Osteoblast (primary cell): ENCODE measurements at regions not wholly inside any gene's neighbourhood (a gene's known extent, or its start where the extent isn't known, plus 50 kb on each side); places are given as distances from the start of the nearest gene placed in this dataset.
A peak's percentile ranks its signal among the peaks of the same experiment; 100 is the strongest.

Experiments used
- DNase-seq: peaks from one replicate; pipeline ENCODE4 v3.0.0; 2011; ENCODE audit warnings: low spot score, mixed read lengths; ENCODE audit not compliant: insufficient read length; ENCODE audit errors: missing footprints
- H2AFZ ChIP-seq: 2 replicates; pipeline ENCODE4 v1.6.0; 2011; ENCODE audit warnings: mild to moderate bottlenecking, low read length
- H3K27ac ChIP-seq: 2 replicates; pipeline ENCODE4 v1.5.1; 2011; ENCODE audit warnings: mild to moderate bottlenecking, low read depth, low read length, moderate library complexity
- H3K27me3 ChIP-seq: 2 replicates; pipeline ENCODE4 v1.6.0; 2012; ENCODE audit warnings: mild to moderate bottlenecking, control low read depth, inconsistent platforms, low read length, moderate library complexity; ENCODE audit not compliant: insufficient read depth
- H3K36me3 ChIP-seq: 2 replicates; pipeline ENCODE4 v1.5.1; 2011; ENCODE audit warnings: mild to moderate bottlenecking, low read length, control low read depth, moderate library complexity; ENCODE audit not compliant: insufficient read depth
- H3K4me1 ChIP-seq: 2 replicates; pipeline ENCODE4 v1.5.1; 2011; ENCODE audit warnings: mild to moderate bottlenecking, low read length, control low read depth, moderate library complexity; ENCODE audit not compliant: insufficient read depth
- H3K4me2 ChIP-seq: 2 replicates; pipeline ENCODE4 v1.6.0; 2011; ENCODE audit warnings: mild to moderate bottlenecking, low read length; ENCODE audit not compliant: insufficient read depth
- H3K4me3 ChIP-seq: fragments of 200-600 bp; sonication (generic); 3 replicates; pipeline ENCODE4 v1.5.1; 2012; ENCODE audit warnings: mild to moderate bottlenecking, low read length, inconsistent platforms; ENCODE audit not compliant: insufficient read depth
- H3K79me2 ChIP-seq: 2 replicates; pipeline ENCODE4 v1.6.0; 2012; ENCODE audit warnings: mild to moderate bottlenecking, low read length, control low read depth, inconsistent platforms; ENCODE audit not compliant: insufficient read depth
- H3K9me3 ChIP-seq: 2 replicates; pipeline ENCODE4 v1.5.1; 2011; ENCODE audit warnings: low read depth, low read length, control low read depth
- H4K20me1 ChIP-seq: 2 replicates; pipeline ENCODE4 v1.6.0; 2012; ENCODE audit warnings: mild to moderate bottlenecking, low read length, control low read depth; ENCODE audit not compliant: insufficient read depth
- CTCF ChIP-seq: IDR thresholded peaks from 2 replicates; pipeline ENCODE4 v1.5.1; 2011; ENCODE audit warnings: mild to moderate bottlenecking, low read depth, low read length, moderate library complexity; ENCODE audit errors: extremely low read depth

GRCh38 chr3:5425371-5425770 is 237.9 kb downstream of the EDEM1 start:
- no peak for DNase-seq
- no peak overlapping the region for H2AFZ ChIP-seq
- no peak overlapping the region for H3K4me2 ChIP-seq
- no peaks in the 10 kb centered on the region for H4K20me1 ChIP-seq
- H3K36me3 ChIP-seq: no peaks in the 10 kb centered on the region
- H3K27me3 ChIP-seq: no peaks in the 10 kb centered on the region
- H3K4me1 ChIP-seq: no peaks in the 10 kb centered on the region
- TF ChIP-seq CTCF: no peak
- H3K79me2 ChIP-seq: no peaks in the 10 kb centered on the region
- H3K4me3 ChIP-seq: no peak overlapping the region
- H3K27ac ChIP-seq: no peak overlapping the region
- no peaks in the 10 kb centered on the region for H3K9me3 ChIP-seq

- Histone ChIP-seq H3K4me2 (no peak overlapping the region), H3K79me2 (no peaks in the 10 kb centered on the region), H3K36me3 (no peaks in the 10 kb centered on the region), H4K20me1 (no peaks in the 10 kb centered on the region), H3K4me3 (no peak overlapping the region), H2AFZ (peak overlapping the region; percentile 42), H3K4me1 (no peaks in the 10 kb centered on the region), H3K9me3 (no peaks in the 10 kb centered on the region), H3K27me3 (no peaks in the 10 kb centered on the region), H3K27ac (no peak overlapping the region)
- DNase-seq: peak; percentile 4
- TF ChIP-seq CTCF: peak; percentile 70
These were observed 238.8 kb downstream of the EDEM1 start for GRCh38 chr3:5426094-5426883.

- Histone ChIP-seq H3K4me3 (no peak overlapping the region), H3K36me3 (no peaks in the 10 kb centered on the region), H3K4me1 (no peaks in the 10 kb centered on the region), H2AFZ (no peak overlapping the region), H4K20me1 (no peaks in the 10 kb centered on the region), H3K9me3 (no peaks in the 10 kb centered on the region), H3K4me2 (no peak overlapping the region), H3K27me3 (no peaks in the 10 kb centered on the region), H3K79me2 (no peaks in the 10 kb centered on the region), H3K27ac (no peak overlapping the region)
- TF ChIP-seq CTCF: no peak
- DNase-seq: no peak
These were observed 239.5 kb downstream of the EDEM1 start for GRCh38 chr3:5427021-5427420.

GRCh38 chr3:5427938-5428337 is 240.4 kb downstream of the EDEM1 start:
- H2AFZ ChIP-seq: no peak overlapping the region
- H3K79me2 ChIP-seq: no peaks in the 10 kb centered on the region
- no peaks in the 10 kb centered on the region for H3K36me3 ChIP-seq
- no peak for DNase-seq
- H3K9me3 ChIP-seq: no peaks in the 10 kb centered on the region
- no peak overlapping the region for H3K4me2 ChIP-seq
- no peaks in the 10 kb centered on the region for H3K4me1 ChIP-seq
- no peaks in the 10 kb centered on the region for H3K27me3 ChIP-seq
- H3K4me3 ChIP-seq: no peak overlapping the region
- H3K27ac ChIP-seq: no peak overlapping the region
- no peaks in the 10 kb centered on the region for H4K20me1 ChIP-seq
- TF ChIP-seq CTCF: no peak
